H9 (cell line): ENCODE measurements at regions not wholly inside any gene's neighbourhood (a gene's known extent, or its start where the extent isn't known, plus 50 kb on each side); places are given as distances from the start of the nearest gene placed in this dataset.

Experiments used
- DNase-seq: peaks from one replicate; pipeline ENCODE4 v3.0.0-alpha.2; 2017
- H2AFZ ChIP-seq: one replicate; pipeline ENCODE4 v1.6.1; 2013; ENCODE audit warnings: mild to moderate bottlenecking, low read length, control low read depth, moderate library complexity
- H2AK5ac ChIP-seq: 2 replicates; pipeline ENCODE4 v1.6.1; 2013; ENCODE audit warnings: low read length, control low read depth, mixed read lengths; ENCODE audit not compliant: insufficient read length
- H2BK120ac ChIP-seq: one replicate; pipeline ENCODE4 v1.6.1; 2013; ENCODE audit warnings: low read depth, mild to moderate bottlenecking, low read length, control low read depth, inconsistent platforms; ENCODE audit not compliant: poor library complexity, severe bottlenecking
- H2BK12ac ChIP-seq: 2 replicates; pipeline ENCODE4 v1.6.1; 2013; ENCODE audit warnings: low read length, control low read depth, mixed read lengths, low read depth; ENCODE audit not compliant: insufficient read length
- H2BK15ac ChIP-seq: 2 replicates; pipeline ENCODE4 v1.6.1; 2013; ENCODE audit warnings: low read depth, low read length, control low read depth
- H2BK20ac ChIP-seq: one replicate; pipeline ENCODE4 v1.6.1; 2013; ENCODE audit warnings: low read depth, mild to moderate bottlenecking, low read length, control low read depth, inconsistent platforms; ENCODE audit not compliant: poor library complexity, severe bottlenecking
- H2BK5ac ChIP-seq: 2 replicates; pipeline ENCODE4 v1.6.1; 2013; ENCODE audit warnings: low read length, control low read depth, mixed read lengths; ENCODE audit not compliant: insufficient read length
- H3K14ac ChIP-seq: 2 replicates; pipeline ENCODE4 v1.6.1; 2013; ENCODE audit warnings: low read length, control low read depth; ENCODE audit not compliant: insufficient read depth
- H3K18ac ChIP-seq: 2 replicates; pipeline ENCODE4 v1.6.1; 2013; ENCODE audit warnings: low read depth, mild to moderate bottlenecking, mixed read lengths, low read length, control low read depth; ENCODE audit not compliant: insufficient read length
- H3K23ac ChIP-seq: 2 replicates; pipeline ENCODE4 v1.6.1; 2013; ENCODE audit warnings: low read length, control low read depth, mixed read lengths, low read depth; ENCODE audit not compliant: insufficient read length
- H3K23me2 ChIP-seq: 2 replicates; pipeline ENCODE4 v1.6.1; 2013; ENCODE audit warnings: low read depth, mild to moderate bottlenecking, mixed read lengths, low read length, control low read depth; ENCODE audit not compliant: insufficient read length, poor library complexity, severe bottlenecking
- H3K27ac ChIP-seq: 2 replicates; pipeline ENCODE4 v1.5.1; 2013; ENCODE audit warnings: low read length, control low read depth, mixed read lengths, low read depth; ENCODE audit not compliant: insufficient read length
- H3K27me3 ChIP-seq: 2 replicates; pipeline ENCODE4 v1.6.1; 2013; ENCODE audit warnings: low read length, control low read depth, inconsistent platforms; ENCODE audit not compliant: insufficient read depth
- H3K4ac ChIP-seq: 2 replicates; pipeline ENCODE4 v1.6.1; 2013; ENCODE audit warnings: low read depth, mild to moderate bottlenecking, control low read depth, inconsistent platforms, low read length, moderate library complexity
- H3K4me1 ChIP-seq: 2 replicates; pipeline ENCODE4 v1.6.1; 2013; ENCODE audit warnings: low read length, control low read depth, inconsistent platforms; ENCODE audit not compliant: insufficient read depth
- H3K4me2 ChIP-seq: 2 replicates; pipeline ENCODE4 v1.6.1; 2013; ENCODE audit warnings: low read length, control low read depth, mixed read lengths; ENCODE audit not compliant: insufficient read length, insufficient read depth
- H3K56ac ChIP-seq: 2 replicates; pipeline ENCODE4 v1.6.1; 2013; ENCODE audit warnings: low read depth, mild to moderate bottlenecking, mixed read lengths, low read length, control low read depth; ENCODE audit not compliant: insufficient read length
- H3K79me1 ChIP-seq: 2 replicates; pipeline ENCODE4 v1.6.1; 2013; ENCODE audit warnings: low read depth, mild to moderate bottlenecking, moderate library complexity, low read length, control low read depth, inconsistent platforms; ENCODE audit not compliant: insufficient read depth, poor library complexity, severe bottlenecking
- H3K79me2 ChIP-seq: 2 replicates; pipeline ENCODE4 v1.6.1; 2013; ENCODE audit warnings: low read length, control low read depth, inconsistent platforms; ENCODE audit not compliant: insufficient read depth
- H3K9ac ChIP-seq: 2 replicates; pipeline ENCODE4 v1.6.1; 2013; ENCODE audit warnings: low read length, control low read depth, mixed read lengths; ENCODE audit not compliant: insufficient read length; ENCODE audit errors: extremely low read depth
- H3K9me3 ChIP-seq: one replicate; pipeline ENCODE4 v1.6.1; 2013; ENCODE audit warnings: low read depth, low read length, inconsistent platforms; ENCODE audit not compliant: control insufficient read depth
- H3T11ph ChIP-seq: one replicate; pipeline ENCODE4 v1.6.1; 2013; ENCODE audit warnings: mild to moderate bottlenecking, low read length, control low read depth, inconsistent platforms
- H4K20me1 ChIP-seq: one replicate; pipeline ENCODE4 v1.6.1; 2013; ENCODE audit not compliant: control insufficient read depth, insufficient read length, insufficient read depth
- H4K5ac ChIP-seq: 2 replicates; pipeline ENCODE4 v1.6.1; 2013; ENCODE audit warnings: low read depth, mild to moderate bottlenecking, mixed read lengths, low read length, control low read depth; ENCODE audit not compliant: insufficient read length
- H4K8ac ChIP-seq: replicated peaks from 2 replicates; pipeline ENCODE4 v1.6.1; 2013; ENCODE audit warnings: low read length, control low read depth, mixed read lengths, low read depth; ENCODE audit not compliant: insufficient read length
- H4K91ac ChIP-seq: 2 replicates; pipeline ENCODE4 v1.6.1; 2013; ENCODE audit warnings: low read depth, mild to moderate bottlenecking, moderate library complexity, mixed read lengths, low read length, control low read depth; ENCODE audit not compliant: insufficient read length
- H3K27ac Mint-ChIP-seq, 3 experiments: 2 replicates in 2 of 3; 3 replicates in 1 of 3; pipeline ENCODE4 v1.8.0; 2020 to 2021; ENCODE audit warnings: mixed read lengths in 3 of 3, mild to moderate bottlenecking in 1 of 3, moderate library complexity in 1 of 3
- H3K27me3 Mint-ChIP-seq: 2 replicates; pipeline ENCODE4 v1.8.0; 2021; ENCODE audit warnings: low read depth, mild to moderate bottlenecking, moderate library complexity, mixed read lengths
- H3K36me3 Mint-ChIP-seq, 3 experiments: 2 replicates in 2 of 3; 3 replicates in 1 of 3; pipeline ENCODE4 v1.8.0; 2020 to 2021; ENCODE audit warnings: low read depth in 3 of 3, mixed read lengths in 3 of 3; ENCODE audit not compliant: insufficient read depth in 1 of 3
- H3K4me1 Mint-ChIP-seq, 2 experiments: 2 replicates each; pipeline ENCODE4 v1.8.0; 2020; ENCODE audit warnings: mixed read lengths in 2 of 2
- H3K4me3 Mint-ChIP-seq, 2 experiments: 2 replicates in 1 of 2; 3 replicates in 1 of 2; pipeline ENCODE4 v1.8.0; 2020 to 2021; ENCODE audit warnings: mild to moderate bottlenecking in 2 of 2, mixed read lengths in 2 of 2, moderate library complexity in 1 of 2
- H3K9me3 Mint-ChIP-seq, 2 experiments: 2 replicates in 1 of 2; 3 replicates in 1 of 2; pipeline ENCODE4 v1.8.0; 2020; ENCODE audit warnings: mild to moderate bottlenecking in 2 of 2, mixed read lengths in 2 of 2, moderate library complexity in 1 of 2
- TF ChIP-seq, protein P1 (sequence below): fragments of 200-600 bp; sonication (generic); conservative IDR thresholded peaks from 3 replicates; pipeline ENCODE4 v1.8.0; 2021; ENCODE audit warnings: antibody characterized with exemption, mild to moderate bottlenecking

- Mint-ChIP-seq H3K4me3 (no peak overlapping the region), H3K27me3 (no peaks in the 10 kb centered on the region)
These were observed 212.8 kb upstream of the KITLG start for GRCh38 chr12:88793096-88793495.

More at GRCh38 chr12:88793096-88793495, 212.8 kb upstream of the KITLG start:
- Histone ChIP-seq H4K91ac (no peak overlapping the region), H3K23ac (no peak overlapping the region), H3K18ac (no peak overlapping the region), H3K27me3 (no peaks in the 10 kb centered on the region), H3K79me2 (no peaks in the 10 kb centered on the region), H3K4me1 (no peaks in the 10 kb centered on the region), H2BK20ac (no peak overlapping the region), H3K27ac (no peak overlapping the region), H3K9me3 (peaks cover 8% of the 10 kb centered on the region), H2BK5ac (no peak overlapping the region), H3K4ac (no peak overlapping the region), H2AFZ (no peak overlapping the region), H4K8ac (no peak overlapping the region), H4K5ac (no peak overlapping the region), H3K14ac (no peak overlapping the region), H3K56ac (no peak overlapping the region), H2BK120ac (no peak overlapping the region), H2AK5ac (no peak overlapping the region), H3T11ph (no peak overlapping the region), H2BK12ac (no peak overlapping the region), H3K79me1 (no peaks in the 10 kb centered on the region), H3K23me2 (no peaks in the 10 kb centered on the region), H4K20me1 (no peaks in the 10 kb centered on the region), H3K9ac (no peak overlapping the region), H2BK15ac (no peak overlapping the region), H3K4me2 (no peak overlapping the region)
- no peak overlapping the region for H3K27ac Mint-ChIP-seq
- DNase-seq: no peak
- peaks cover 28 to 38% of the 10 kb centered on the region in 2 experiments for H3K9me3 Mint-ChIP-seq
- TF ChIP-seq, protein P1, sequence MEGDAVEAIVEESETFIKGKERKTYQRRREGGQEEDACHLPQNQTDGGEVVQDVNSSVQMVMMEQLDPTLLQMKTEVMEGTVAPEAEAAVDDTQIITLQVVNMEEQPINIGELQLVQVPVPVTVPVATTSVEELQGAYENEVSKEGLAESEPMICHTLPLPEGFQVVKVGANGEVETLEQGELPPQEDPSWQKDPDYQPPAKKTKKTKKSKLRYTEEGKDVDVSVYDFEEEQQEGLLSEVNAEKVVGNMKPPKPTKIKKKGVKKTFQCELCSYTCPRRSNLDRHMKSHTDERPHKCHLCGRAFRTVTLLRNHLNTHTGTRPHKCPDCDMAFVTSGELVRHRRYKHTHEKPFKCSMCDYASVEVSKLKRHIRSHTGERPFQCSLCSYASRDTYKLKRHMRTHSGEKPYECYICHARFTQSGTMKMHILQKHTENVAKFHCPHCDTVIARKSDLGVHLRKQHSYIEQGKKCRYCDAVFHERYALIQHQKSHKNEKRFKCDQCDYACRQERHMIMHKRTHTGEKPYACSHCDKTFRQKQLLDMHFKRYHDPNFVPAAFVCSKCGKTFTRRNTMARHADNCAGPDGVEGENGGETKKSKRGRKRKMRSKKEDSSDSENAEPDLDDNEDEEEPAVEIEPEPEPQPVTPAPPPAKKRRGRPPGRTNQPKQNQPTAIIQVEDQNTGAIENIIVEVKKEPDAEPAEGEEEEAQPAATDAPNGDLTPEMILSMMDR: no peak
- H3K4me1 Mint-ChIP-seq: peaks cover 0 to 4% of the 10 kb centered on the region in 2 experiments; a peak in 1 of 4 replicates
- peaks cover 13 to 30% (median 28%) of the 10 kb centered on the region in 3 experiments; a peak in 6 of 7 replicates for H3K36me3 Mint-ChIP-seq
